ENCODE measurements at regions not wholly inside any gene's neighbourhood (a gene's known extent, or its start where the extent isn't known, plus 50 kb on each side); places are given as distances from the start of the nearest gene placed in this dataset.

DNA sequence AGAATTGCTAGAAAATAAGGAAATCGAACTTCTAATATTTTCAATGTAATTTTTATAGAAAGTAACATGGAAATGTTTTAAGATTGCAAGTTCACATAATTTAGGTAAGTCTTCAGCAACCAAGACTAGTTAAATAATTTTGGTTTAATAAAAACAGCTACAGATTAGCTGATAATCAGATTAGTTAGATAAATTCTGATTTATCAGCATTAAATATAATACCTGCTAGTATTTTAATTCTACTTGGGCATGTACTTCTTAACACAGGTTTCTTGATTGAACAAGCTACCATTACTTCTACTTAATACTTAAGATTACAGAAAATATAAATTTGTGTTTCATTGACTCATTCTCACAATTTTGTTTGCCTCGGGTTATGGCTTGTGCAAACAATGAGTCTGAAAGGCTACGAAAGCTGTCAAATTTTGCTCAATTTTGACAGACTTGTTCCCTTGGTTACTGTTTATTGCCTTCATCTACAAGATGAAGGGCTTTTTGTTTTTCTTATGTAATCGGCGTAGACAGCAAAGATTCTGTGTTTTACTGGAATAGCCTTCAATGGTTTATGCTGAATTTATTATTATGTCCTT, 116.1 kb upstream of the NUDT4 start:
- no peak for TF ChIP-seq EZH2 (IDR thresholded peaks at IDR 0.05)
- TF ChIP-seq POLR2AphosphoS5 (IDR thresholded peaks at IDR 0.05; ENCODE audit: borderline replicate concordance, low read depth, low read length) = no peak
